Muscle of arm (tissue), 1 donor: ENCODE measurements at regions not wholly inside any gene's neighbourhood (a gene's known extent, or its start where the extent isn't known, plus 50 kb on each side); places are given as distances from the start of the nearest gene placed in this dataset.

Experiments used
- DNase-seq: peaks from one replicate; pipeline ENCODE4 v3.0.0-alpha.2; 2013

- DNase-seq, result no peak
Observed at GRCh38 chr6:108778421-108779186, 69.6 kb upstream of the ARMC2 start.

- DNase-seq, result no peak
Observed at GRCh38 chr6:108779536-108780275, 68.5 kb upstream of the ARMC2 start.

GRCh38 chr6:108780784-108781183 is 67.4 kb upstream of the ARMC2 start:
- no peak for DNase-seq

GRCh38 chr6:108781419-108782100 is 66.7 kb upstream of the ARMC2 start:
- no peak for DNase-seq

GRCh38 chr6:108782179-108783041 is 65.8 kb upstream of the ARMC2 start:
- DNase-seq, result peak; percentile 82

- DNase-seq, result no peak
Observed at GRCh38 chr6:108785653-108786052, 62.6 kb upstream of the ARMC2 start.

GRCh38 chr6:108788416-108788815 is 59.8 kb upstream of the ARMC2 start:
- no peak for DNase-seq

GRCh38 chr6:108789475-108789874 is 58.7 kb upstream of the ARMC2 start:
- DNase-seq, result no peak

GRCh38 chr6:108791700-108792099 is 56.5 kb upstream of the ARMC2 start:
- no peak for DNase-seq

- no peak for DNase-seq
Observed at GRCh38 chr6:108793516-108794251, 54.5 kb upstream of the ARMC2 start.

- DNase-seq, result no peak
Observed at GRCh38 chr6:108795122-108795521, 53.1 kb upstream of the ARMC2 start.

GRCh38 chr6:108795814-108796213 is 52.4 kb upstream of the ARMC2 start:
- DNase-seq, result no peak

- DNase-seq, result no peak
Observed at GRCh38 chr6:108796875-108797274, 51.3 kb upstream of the ARMC2 start.

- DNase-seq, result no peak
Observed at GRCh38 chr6:108797951-108798669, 50.1 kb upstream of the ARMC2 start.
